ENCODE measurements at regions not wholly inside any gene's neighbourhood (a gene's known extent, or its start where the extent isn't known, plus 50 kb on each side); places are given as distances from the start of the nearest gene placed in this dataset.

DNA sequence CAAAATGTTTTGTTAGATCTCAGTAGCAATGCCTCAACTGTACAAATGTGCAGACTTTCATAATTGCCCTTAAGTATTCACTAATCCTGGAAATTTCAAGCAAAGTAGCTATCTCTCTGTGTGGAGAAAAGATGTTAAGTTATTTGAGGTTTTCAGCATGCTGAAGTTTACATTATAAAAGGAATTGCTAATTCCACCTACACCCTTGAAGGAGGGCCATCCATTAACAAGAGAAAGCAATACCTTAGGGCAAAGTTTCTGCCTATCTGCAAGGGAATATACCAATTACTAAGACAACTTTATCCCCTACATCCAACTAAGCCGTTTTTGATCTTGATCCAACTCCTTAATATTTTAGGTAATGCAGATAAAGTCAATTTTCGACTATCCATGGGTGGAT lies 380.7 kb upstream of the BTBD3 start:
- Histone ChIP-seq H3K27me3 (ENCODE audit: control insufficient read depth in 5 of 5, insufficient read depth in 4 of 5, low read length in 5 of 5) (no peaks in the 10 kb centered on the region), H3K36me3 (ENCODE audit: control insufficient read depth in 5 of 5, insufficient read depth in 5 of 5, low read length in 5 of 5) (no peaks in the 10 kb centered on the region), H3K4me3 (ENCODE audit: low read depth in 1 of 5, low read length in 5 of 5) (no peak overlapping the region), H3K9me3 (ENCODE audit: control insufficient read depth in 5 of 5, low read length in 5 of 5) (peaks cover 0 to 3% (median 0%) of the 10 kb centered on the region in 5 donors), H3K4me1 (ENCODE audit: control insufficient read depth in 5 of 5, insufficient read depth in 5 of 5, low read length in 5 of 5) (no peaks in the 10 kb centered on the region), H3K27ac (ENCODE audit: low read depth, low read length) (no peak overlapping the region), H3K9ac (ENCODE audit: low read length in 5 of 5) (no peak overlapping the region)

DNA sequence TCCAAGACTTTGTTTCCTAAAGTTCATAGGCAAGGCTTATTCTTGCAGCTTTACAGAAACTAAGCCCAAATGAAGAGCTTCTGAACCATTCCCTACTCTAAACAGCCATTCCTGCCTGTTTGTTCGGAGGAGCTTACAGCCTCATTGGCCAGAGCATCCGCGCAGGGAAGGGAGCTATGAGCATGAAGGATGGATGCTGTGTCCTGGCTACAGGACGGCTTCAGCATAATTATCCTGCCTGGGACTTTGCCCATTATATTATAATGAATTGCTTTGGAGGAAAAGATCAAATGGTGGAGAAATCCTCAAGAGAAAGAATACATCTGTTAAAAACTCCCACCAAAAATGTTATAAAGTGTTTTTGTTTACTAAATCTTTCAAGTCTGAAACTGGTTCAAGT lies 378.2 kb upstream of the BTBD3 start:
- Histone ChIP-seq H3K27me3 (ENCODE audit: control insufficient read depth in 5 of 5, insufficient read depth in 4 of 5, low read length in 5 of 5) (no peaks in the 10 kb centered on the region), H3K9ac (ENCODE audit: low read length in 5 of 5) (no peak overlapping the region), H3K36me3 (ENCODE audit: control insufficient read depth in 5 of 5, insufficient read depth in 5 of 5, low read length in 5 of 5) (no peaks in the 10 kb centered on the region), H3K9me3 (ENCODE audit: control insufficient read depth in 5 of 5, low read length in 5 of 5) (no peaks in the 10 kb centered on the region), H3K4me1 (ENCODE audit: control insufficient read depth in 5 of 5, insufficient read depth in 5 of 5, low read length in 5 of 5) (peaks cover 0 to 10% (median 0%) of the 10 kb centered on the region in 5 donors), H3K4me3 (ENCODE audit: low read depth in 1 of 5, low read length in 5 of 5) (no peak overlapping the region), H3K27ac (ENCODE audit: low read depth, low read length) (no peak overlapping the region)

DNA sequence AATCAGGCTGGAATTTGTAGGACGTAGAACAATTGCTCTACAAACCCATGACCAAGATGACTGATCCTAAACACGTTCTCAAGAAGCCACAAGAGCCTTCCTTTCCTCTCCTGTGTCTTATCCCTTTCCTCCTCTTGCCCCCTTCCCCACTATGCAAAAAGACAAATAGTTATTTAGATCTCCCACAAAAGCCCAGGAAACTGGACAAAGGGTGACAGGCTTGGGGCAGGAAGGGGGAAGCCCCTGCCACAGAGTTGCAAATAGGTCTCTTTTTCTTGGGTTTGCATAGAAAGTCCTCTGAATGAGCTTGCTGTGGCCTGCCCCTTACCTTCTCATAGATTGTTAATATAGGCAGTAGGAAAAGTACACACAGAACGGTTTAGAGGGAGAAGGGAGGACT lies 377.1 kb upstream of the BTBD3 start:
- H3K36me3 ChIP-seq (ENCODE audit: control insufficient read depth in 5 of 5, insufficient read depth in 5 of 5, low read length in 5 of 5), result no peaks in the 10 kb centered on the region
- H3K4me1 ChIP-seq (ENCODE audit: control insufficient read depth in 5 of 5, insufficient read depth in 5 of 5, low read length in 5 of 5), result peaks cover 0 to 10% (median 0%) of the 10 kb centered on the region in 5 donors
- no peaks in the 10 kb centered on the region for H3K9me3 ChIP-seq (ENCODE audit: control insufficient read depth in 5 of 5, low read length in 5 of 5)
- H3K27ac ChIP-seq (ENCODE audit: low read depth, low read length), result no peak overlapping the region
- H3K9ac ChIP-seq (ENCODE audit: low read length in 5 of 5), result no peak overlapping the region
- no peaks in the 10 kb centered on the region for H3K27me3 ChIP-seq (ENCODE audit: control insufficient read depth in 5 of 5, insufficient read depth in 4 of 5, low read length in 5 of 5)
- no peak overlapping the region for H3K4me3 ChIP-seq (ENCODE audit: low read depth in 1 of 5, low read length in 5 of 5)

DNA sequence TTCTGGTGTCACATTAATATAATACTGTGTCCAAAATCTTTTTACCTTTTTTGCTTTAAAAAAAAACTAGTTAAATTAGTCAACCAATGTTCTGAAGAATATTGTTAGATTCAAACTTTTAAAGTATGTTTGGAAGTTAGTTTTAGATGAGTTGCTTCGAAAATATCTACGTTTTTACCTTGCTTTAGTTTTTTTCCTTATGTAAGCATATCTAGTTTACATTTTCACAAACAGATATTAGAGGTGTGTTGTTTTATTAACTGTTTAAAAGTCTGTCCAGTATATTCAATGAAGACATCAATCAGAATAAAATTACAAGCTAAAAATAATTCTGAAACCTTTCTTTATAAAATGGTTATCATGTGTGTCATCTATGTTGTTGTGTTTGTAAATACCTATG lies 375.0 kb upstream of the BTBD3 start:
- H3K27ac ChIP-seq (ENCODE audit: low read depth, low read length), result no peak overlapping the region
- no peak overlapping the region for H3K4me3 ChIP-seq (ENCODE audit: low read depth in 1 of 5, low read length in 5 of 5)
- peaks cover 0 to 10% (median 0%) of the 10 kb centered on the region in 5 donors for H3K4me1 ChIP-seq (ENCODE audit: control insufficient read depth in 5 of 5, insufficient read depth in 5 of 5, low read length in 5 of 5)
- no peak overlapping the region for H3K9ac ChIP-seq (ENCODE audit: low read length in 5 of 5)
- H3K36me3 ChIP-seq (ENCODE audit: control insufficient read depth in 5 of 5, insufficient read depth in 5 of 5, low read length in 5 of 5), result no peaks in the 10 kb centered on the region
- no peaks in the 10 kb centered on the region for H3K9me3 ChIP-seq (ENCODE audit: control insufficient read depth in 5 of 5, low read length in 5 of 5)
- H3K27me3 ChIP-seq (ENCODE audit: control insufficient read depth in 5 of 5, insufficient read depth in 4 of 5, low read length in 5 of 5), result no peaks in the 10 kb centered on the region

DNA sequence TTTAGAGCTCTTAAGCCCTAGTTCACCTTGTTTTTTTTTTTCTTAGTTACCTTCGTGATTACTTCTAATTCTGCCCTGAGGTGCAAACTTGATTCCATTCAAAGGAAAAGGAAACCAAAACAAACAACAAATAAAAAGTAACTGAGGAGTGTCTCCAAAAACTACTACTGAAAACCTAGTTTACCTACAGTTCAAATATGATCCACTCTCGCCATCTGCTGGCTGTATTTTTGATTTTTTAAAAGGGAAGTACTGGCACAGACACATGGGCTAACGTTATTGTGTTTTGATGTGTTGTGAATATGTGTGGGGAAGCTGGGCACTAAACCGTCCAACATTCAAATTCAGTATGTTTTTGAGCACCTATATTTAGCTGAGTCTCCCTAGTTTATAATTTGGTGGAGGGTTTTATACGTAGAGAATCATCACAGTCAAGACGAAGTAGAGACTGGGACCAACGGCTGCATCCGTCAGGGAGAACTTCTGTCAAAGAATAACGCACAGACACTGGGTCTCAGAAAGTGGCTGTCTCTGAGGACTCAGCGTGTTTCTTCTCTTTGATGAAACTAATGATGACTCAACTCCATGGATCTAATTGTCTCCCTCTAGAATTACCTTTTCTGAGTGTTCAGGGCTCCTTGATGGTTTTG lies 373.5 kb upstream of the BTBD3 start:
- H3K9ac ChIP-seq (ENCODE audit: low read length in 5 of 5), result no peak overlapping the region

DNA sequence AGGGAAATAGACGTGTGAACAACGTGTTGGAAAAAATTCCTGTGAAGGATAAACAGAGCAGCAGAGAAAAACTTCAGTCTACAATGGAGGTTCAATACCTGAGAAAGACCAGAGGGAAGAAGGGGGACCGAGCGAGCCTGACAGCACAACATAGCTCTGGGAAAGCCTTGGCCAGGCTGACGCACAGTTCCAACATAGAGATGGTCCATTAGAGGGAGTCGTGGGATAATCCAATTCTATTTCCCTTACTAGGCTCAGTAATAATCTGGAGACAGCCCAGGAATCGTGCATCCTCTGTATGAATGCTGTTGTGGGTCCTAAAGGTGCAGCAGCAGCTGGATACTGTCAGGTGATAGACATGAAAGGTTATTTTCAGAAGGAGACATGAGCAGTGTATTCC lies 370.8 kb upstream of the BTBD3 start:
- H3K4me1 ChIP-seq (ENCODE audit: control insufficient read depth in 5 of 5, insufficient read depth in 5 of 5, low read length in 5 of 5), result peaks cover 0 to 10% (median 0%) of the 10 kb centered on the region in 5 donors
- no peaks in the 10 kb centered on the region for H3K36me3 ChIP-seq (ENCODE audit: control insufficient read depth in 5 of 5, insufficient read depth in 5 of 5, low read length in 5 of 5)
- H3K4me3 ChIP-seq (ENCODE audit: low read depth in 1 of 5, low read length in 5 of 5), result no peak overlapping the region
- H3K9ac ChIP-seq (ENCODE audit: low read length in 5 of 5), result no peak overlapping the region
- H3K27me3 ChIP-seq (ENCODE audit: control insufficient read depth in 5 of 5, insufficient read depth in 4 of 5, low read length in 5 of 5), result no peaks in the 10 kb centered on the region
- no peak overlapping the region for H3K27ac ChIP-seq (ENCODE audit: low read depth, low read length)
- H3K9me3 ChIP-seq (ENCODE audit: control insufficient read depth in 5 of 5, low read length in 5 of 5), result no peaks in the 10 kb centered on the region

More for the DNA sequence above, 373.5 kb upstream of the BTBD3 start:
- no peaks in the 10 kb centered on the region for H3K9me3 ChIP-seq (ENCODE audit: control insufficient read depth in 5 of 5, low read length in 5 of 5)
- H3K27ac ChIP-seq (ENCODE audit: low read depth, low read length), result no peak overlapping the region
- H3K36me3 ChIP-seq (ENCODE audit: control insufficient read depth in 5 of 5, insufficient read depth in 5 of 5, low read length in 5 of 5), result no peaks in the 10 kb centered on the region
- H3K27me3 ChIP-seq (ENCODE audit: control insufficient read depth in 5 of 5, insufficient read depth in 4 of 5, low read length in 5 of 5), result no peaks in the 10 kb centered on the region
- peaks cover 0 to 10% (median 0%) of the 10 kb centered on the region in 5 donors for H3K4me1 ChIP-seq (ENCODE audit: control insufficient read depth in 5 of 5, insufficient read depth in 5 of 5, low read length in 5 of 5)
- peak overlapping the region in 2 of 5 donors; percentile 20 to 27 for H3K4me3 ChIP-seq (ENCODE audit: low read depth in 1 of 5, low read length in 5 of 5)

DNA sequence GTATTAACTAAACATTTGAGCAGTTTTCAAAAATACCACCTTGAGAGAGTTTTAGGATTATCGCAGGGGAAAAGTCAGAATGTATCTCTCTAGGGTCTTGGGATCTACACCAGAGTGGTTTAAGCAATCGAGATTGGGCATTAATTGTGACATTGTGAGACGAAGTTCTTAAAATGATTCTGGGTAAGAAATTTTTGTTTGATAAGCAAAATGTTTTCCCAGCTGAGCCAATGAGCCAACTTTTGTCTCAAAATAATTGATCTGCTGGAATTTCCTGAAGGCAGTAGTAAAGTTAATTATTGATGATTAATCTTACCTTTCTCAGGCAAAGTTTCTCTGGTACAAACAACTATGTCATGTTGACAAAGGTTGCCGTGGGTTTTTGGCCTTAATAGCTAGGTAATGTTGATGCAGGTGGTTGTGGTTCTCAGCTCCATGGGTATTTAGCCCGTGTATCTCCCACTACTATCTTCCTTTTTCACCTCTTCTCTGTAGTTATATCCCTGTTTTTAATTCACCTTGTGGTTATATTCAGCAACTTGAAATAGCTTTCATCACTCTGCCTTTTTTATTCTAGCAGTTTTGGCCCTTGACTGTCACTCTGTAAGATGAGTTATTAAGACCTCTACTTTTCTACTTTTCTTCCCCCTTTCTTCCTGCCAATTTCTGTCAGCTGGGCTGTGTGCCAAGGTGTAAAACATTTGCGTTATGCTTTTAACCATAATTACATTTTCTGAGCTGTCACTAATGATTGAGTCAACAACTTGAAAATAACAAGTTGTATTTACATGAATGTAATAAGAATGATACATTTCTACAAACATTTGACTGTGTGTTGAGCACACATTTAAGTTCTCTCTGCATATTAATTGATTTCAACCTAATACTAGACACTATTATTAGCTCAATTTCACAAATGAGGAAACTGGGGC lies 368.3 kb upstream of the BTBD3 start:
- Histone ChIP-seq H3K36me3 (ENCODE audit: control insufficient read depth in 5 of 5, insufficient read depth in 5 of 5, low read length in 5 of 5) (no peaks in the 10 kb centered on the region), H3K4me1 (ENCODE audit: control insufficient read depth in 5 of 5, insufficient read depth in 5 of 5, low read length in 5 of 5) (no peaks in the 10 kb centered on the region), H3K4me3 (ENCODE audit: low read depth in 1 of 5, low read length in 5 of 5) (no peak overlapping the region), H3K27ac (ENCODE audit: low read depth, low read length) (no peak overlapping the region), H3K27me3 (ENCODE audit: control insufficient read depth in 5 of 5, insufficient read depth in 4 of 5, low read length in 5 of 5) (no peaks in the 10 kb centered on the region), H3K9ac (ENCODE audit: low read length in 5 of 5) (no peak overlapping the region), H3K9me3 (ENCODE audit: control insufficient read depth in 5 of 5, low read length in 5 of 5) (no peaks in the 10 kb centered on the region)

DNA sequence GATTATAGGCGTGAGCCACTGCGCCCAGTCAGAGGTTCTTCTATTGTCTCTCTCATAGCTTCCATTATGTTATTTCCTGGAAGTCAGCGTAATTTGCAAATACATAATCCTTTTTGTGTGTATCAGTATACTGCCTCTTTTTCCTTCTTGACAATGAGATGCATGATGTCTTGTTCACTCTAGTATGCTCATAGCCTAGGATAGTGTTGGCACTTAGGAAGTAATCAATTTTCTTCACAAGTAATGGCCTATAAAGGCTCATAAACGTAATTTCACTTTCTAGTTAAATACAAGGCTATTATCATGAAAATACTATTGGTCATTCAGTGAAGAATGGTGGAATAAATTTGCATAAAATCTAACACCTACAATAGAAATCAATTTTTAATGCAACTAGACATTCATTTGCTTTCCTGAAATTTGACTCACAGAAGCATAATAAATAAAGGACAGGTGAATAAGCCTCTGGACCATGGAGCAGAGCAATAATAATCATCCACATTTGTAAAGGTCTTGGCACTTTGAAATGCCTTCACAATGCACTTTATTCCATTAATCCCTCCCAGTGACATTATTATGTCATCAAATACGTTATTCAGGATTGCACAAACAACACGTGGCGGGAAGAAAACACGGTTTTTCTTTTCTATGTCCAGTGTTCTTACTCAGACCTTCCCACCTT lies 366.9 kb upstream of the BTBD3 start:
- no peaks in the 10 kb centered on the region for H3K9me3 ChIP-seq (ENCODE audit: control insufficient read depth in 5 of 5, low read length in 5 of 5)
- H3K36me3 ChIP-seq (ENCODE audit: control insufficient read depth in 5 of 5, insufficient read depth in 5 of 5, low read length in 5 of 5), result no peaks in the 10 kb centered on the region
- no peaks in the 10 kb centered on the region for H3K27me3 ChIP-seq (ENCODE audit: control insufficient read depth in 5 of 5, insufficient read depth in 4 of 5, low read length in 5 of 5)
- no peak overlapping the region for H3K4me3 ChIP-seq (ENCODE audit: low read depth in 1 of 5, low read length in 5 of 5)
- H3K4me1 ChIP-seq (ENCODE audit: control insufficient read depth in 5 of 5, insufficient read depth in 5 of 5, low read length in 5 of 5), result no peaks in the 10 kb centered on the region
- no peak overlapping the region for H3K9ac ChIP-seq (ENCODE audit: low read length in 5 of 5)
- H3K27ac ChIP-seq (ENCODE audit: low read depth, low read length), result no peak overlapping the region

DNA sequence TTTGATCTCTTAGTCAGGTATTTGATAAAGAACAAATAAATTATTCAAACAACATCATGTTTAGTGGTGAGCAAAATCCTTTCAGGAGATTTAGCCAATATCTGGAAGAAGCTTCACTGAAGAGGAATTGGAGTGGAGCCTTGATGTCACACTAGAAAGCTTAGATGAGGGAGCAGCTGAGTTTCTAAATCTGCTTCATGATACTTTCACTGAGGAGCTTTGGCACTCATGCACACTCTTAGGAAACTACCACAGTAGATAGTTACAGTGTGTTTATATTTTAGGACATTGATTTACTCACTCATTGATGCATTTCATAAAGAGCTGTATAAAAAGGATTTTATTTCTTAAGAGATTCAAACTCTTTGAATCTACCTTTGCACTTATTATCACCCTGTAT lies 366.2 kb upstream of the BTBD3 start:
- H3K27ac ChIP-seq (ENCODE audit: low read depth, low read length), result no peak overlapping the region
- no peaks in the 10 kb centered on the region for H3K36me3 ChIP-seq (ENCODE audit: control insufficient read depth in 5 of 5, insufficient read depth in 5 of 5, low read length in 5 of 5)
- no peak overlapping the region for H3K4me3 ChIP-seq (ENCODE audit: low read depth in 1 of 5, low read length in 5 of 5)
- no peaks in the 10 kb centered on the region for H3K9me3 ChIP-seq (ENCODE audit: control insufficient read depth in 5 of 5, low read length in 5 of 5)
- no peak overlapping the region for H3K9ac ChIP-seq (ENCODE audit: low read length in 5 of 5)
- no peaks in the 10 kb centered on the region for H3K4me1 ChIP-seq (ENCODE audit: control insufficient read depth in 5 of 5, insufficient read depth in 5 of 5, low read length in 5 of 5)
- H3K27me3 ChIP-seq (ENCODE audit: control insufficient read depth in 5 of 5, insufficient read depth in 4 of 5, low read length in 5 of 5), result no peaks in the 10 kb centered on the region

DNA sequence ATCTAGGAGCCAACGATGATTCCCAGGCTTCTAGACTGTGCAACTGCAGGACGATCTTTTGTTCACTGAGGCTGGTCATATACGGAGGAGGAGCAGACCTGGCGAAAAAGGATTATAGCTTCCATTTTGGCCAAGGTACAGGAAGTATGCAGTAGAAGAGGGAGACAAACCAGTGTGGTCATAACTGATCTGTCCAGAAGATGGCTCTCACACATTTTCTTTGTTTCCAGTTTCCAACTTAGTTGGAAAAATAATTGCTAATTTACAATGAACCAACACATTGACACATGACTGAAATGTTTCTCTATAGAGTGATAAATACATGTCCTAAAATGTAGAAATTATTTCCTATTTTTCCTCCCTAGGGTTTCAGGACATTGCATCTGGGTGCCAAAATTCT lies 364.1 kb upstream of the BTBD3 start:
- H3K9me3 ChIP-seq (ENCODE audit: control insufficient read depth in 5 of 5, low read length in 5 of 5), result no peaks in the 10 kb centered on the region
- no peak overlapping the region for H3K27ac ChIP-seq (ENCODE audit: low read depth, low read length)
- no peaks in the 10 kb centered on the region for H3K4me1 ChIP-seq (ENCODE audit: control insufficient read depth in 5 of 5, insufficient read depth in 5 of 5, low read length in 5 of 5)
- H3K4me3 ChIP-seq (ENCODE audit: low read depth in 1 of 5, low read length in 5 of 5), result no peak overlapping the region
- H3K36me3 ChIP-seq (ENCODE audit: control insufficient read depth in 5 of 5, insufficient read depth in 5 of 5, low read length in 5 of 5), result no peaks in the 10 kb centered on the region
- H3K27me3 ChIP-seq (ENCODE audit: control insufficient read depth in 5 of 5, insufficient read depth in 4 of 5, low read length in 5 of 5), result no peaks in the 10 kb centered on the region
- no peak overlapping the region for H3K9ac ChIP-seq (ENCODE audit: low read length in 5 of 5)

Measured in subcutaneous abdominal adipose tissue (tissue), 5 donors.